Naive thymus-derived CD8-positive, alpha-beta T cell (primary cell): ENCODE measurements at regions not wholly inside any gene's neighbourhood (a gene's known extent, or its start where the extent isn't known, plus 50 kb on each side); places are given as distances from the start of the nearest gene placed in this dataset.

ENCODE experiments used
- ATAC-seq, 2 donors: fragments of 150-1000 bp; cut with Tn5 transposase in 1 of 2; sonication (Bioruptor Pico), chemical (Tn5 transposase) in 1 of 2; 1 replicate in 1 of 2; 2 replicates in 1 of 2; pipeline ENCODE4 v1.10.0; 2021; ENCODE audit warnings: mild to moderate bottlenecking in 2 of 2, moderate library complexity in 2 of 2
- POLR2A ChIA-PET: fragments of 350-600 bp; sonication (Branson Sonifier 250); formaldehyde crosslinking; loops from one replicate; lab custom pipeline; 2021; ENCODE audit warnings: antibody characterized with exemption; lab: Charles Lee
- DNase-seq, 10 donors: peaks; one replicate each; pipeline versions ENCODE4 v3.0.0 to v3.0.0-alpha.2; 2020 to 2022
- H3K27ac Mint-ChIP-seq, 10 donors: one replicate each; pipeline ENCODE4 v1.8.0; 2020 to 2022; ENCODE audit warnings: mild to moderate bottlenecking in 10 of 10, mixed read lengths in 10 of 10, moderate library complexity in 4 of 10, inconsistent platforms in 1 of 10
- H3K27me3 Mint-ChIP-seq, 5 donors: one replicate each; pipeline ENCODE4 v1.8.0; 2021 to 2022; ENCODE audit warnings: mixed read lengths in 5 of 5
- H3K36me3 Mint-ChIP-seq, 3 donors: one replicate each; pipeline ENCODE4 v1.8.0; 2020 to 2022; ENCODE audit warnings: mixed read lengths in 3 of 3, mild to moderate bottlenecking in 2 of 3, inconsistent platforms in 1 of 3
- H3K4me1 Mint-ChIP-seq, 4 donors: one replicate each; pipeline ENCODE4 v1.8.0; 2021 to 2022; ENCODE audit warnings: mixed read lengths in 4 of 4
- H3K4me3 Mint-ChIP-seq, 10 donors: one replicate each; pipeline ENCODE4 v1.8.0; 2020 to 2022; ENCODE audit warnings: mild to moderate bottlenecking in 10 of 10, mixed read lengths in 10 of 10, moderate library complexity in 6 of 10, inconsistent platforms in 1 of 10
- H3K9me3 Mint-ChIP-seq, 9 donors: one replicate each; pipeline ENCODE4 v1.8.0; 2020 to 2022; ENCODE audit warnings: mixed read lengths in 9 of 9, mild to moderate bottlenecking in 3 of 9, inconsistent platforms in 1 of 9, moderate library complexity in 1 of 9

- no peak overlapping the region for H3K4me3 Mint-ChIP-seq
- H3K27ac Mint-ChIP-seq, result no peak overlapping the region
- H3K36me3 Mint-ChIP-seq, result no peaks in the 10 kb centered on the region
- peaks cover 5 to 24% (median 11%) of the 10 kb centered on the region in 5 donors for H3K27me3 Mint-ChIP-seq
- POLR2A ChIA-PET, result no interaction called here
- ATAC-seq (no peak), DNase-seq (no peak)
- H3K9me3 Mint-ChIP-seq, result no peaks in the 10 kb centered on the region
- H3K4me1 Mint-ChIP-seq, result no peaks in the 10 kb centered on the region
These were observed 52.9 kb upstream of the VLDLR start for GRCh38 chr9:2568689-2569088.

DNA sequence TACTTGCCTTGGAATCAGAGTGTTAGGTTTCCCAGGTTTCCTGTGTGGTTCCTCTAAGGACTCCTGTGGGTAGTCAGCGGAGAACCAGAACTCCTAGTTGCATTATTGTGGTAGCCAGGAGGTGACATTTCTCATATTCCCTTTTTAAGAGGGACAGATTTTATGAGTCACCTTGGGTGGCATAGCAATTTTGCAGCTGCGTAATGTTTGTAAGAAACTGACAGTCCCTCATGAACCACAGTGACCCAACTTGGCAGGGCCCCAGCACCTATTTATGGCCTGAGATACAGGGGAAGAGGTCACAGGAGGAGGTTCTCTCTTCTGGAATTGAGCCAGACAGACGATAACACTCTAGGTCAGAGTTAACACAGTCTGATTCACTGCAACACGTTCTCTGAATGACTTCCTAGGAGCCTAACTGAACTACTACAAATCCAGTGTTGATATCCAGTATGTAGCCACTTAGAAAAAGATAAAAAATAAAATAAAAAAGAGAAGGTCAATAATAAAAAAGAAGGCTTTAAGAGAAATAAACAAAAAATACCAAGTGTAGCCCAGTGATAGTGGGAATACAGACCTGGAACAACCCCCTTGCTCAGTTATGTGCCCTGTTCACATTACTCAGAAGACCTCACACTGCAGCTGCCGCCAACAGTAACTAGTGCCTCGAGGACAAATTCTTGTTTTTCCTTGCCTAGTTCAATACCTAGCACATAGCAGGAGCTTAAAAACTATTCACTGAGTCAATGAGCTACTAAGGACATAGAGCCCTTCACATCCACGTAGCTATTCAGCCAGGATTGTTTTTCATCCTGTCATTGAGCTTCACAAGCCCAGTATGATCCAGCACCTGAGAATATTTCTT lies 50.7 kb upstream of the VLDLR start:
- no peak for ATAC-seq
- Mint-ChIP-seq H3K4me1 (no peaks in the 10 kb centered on the region), H3K9me3 (no peaks in the 10 kb centered on the region), H3K27ac (no peak overlapping the region), H3K36me3 (no peaks in the 10 kb centered on the region), H3K4me3 (no peak overlapping the region), H3K27me3 (peaks cover 5 to 39% (median 15%) of the 10 kb centered on the region in 5 donors)
- DNase-seq, result peak in 1 of 10 donors; percentile 4
- POLR2A ChIA-PET, result no interaction called here
